H9 (cell line): ENCODE measurements at regions not wholly inside any gene's neighbourhood (a gene's known extent, or its start where the extent isn't known, plus 50 kb on each side); places are given as distances from the start of the nearest gene placed in this dataset.

Experiments used
- DNase-seq: peaks from one replicate; pipeline ENCODE4 v3.0.0-alpha.2; 2017
- H2AFZ ChIP-seq: one replicate; pipeline ENCODE4 v1.6.1; 2013; ENCODE audit warnings: mild to moderate bottlenecking, low read length, control low read depth, moderate library complexity
- H2AK5ac ChIP-seq: 2 replicates; pipeline ENCODE4 v1.6.1; 2013; ENCODE audit warnings: low read length, control low read depth, mixed read lengths; ENCODE audit not compliant: insufficient read length
- H2BK120ac ChIP-seq: one replicate; pipeline ENCODE4 v1.6.1; 2013; ENCODE audit warnings: low read depth, mild to moderate bottlenecking, low read length, control low read depth, inconsistent platforms; ENCODE audit not compliant: poor library complexity, severe bottlenecking
- H2BK12ac ChIP-seq: 2 replicates; pipeline ENCODE4 v1.6.1; 2013; ENCODE audit warnings: low read length, control low read depth, mixed read lengths, low read depth; ENCODE audit not compliant: insufficient read length
- H2BK15ac ChIP-seq: 2 replicates; pipeline ENCODE4 v1.6.1; 2013; ENCODE audit warnings: low read depth, low read length, control low read depth
- H2BK20ac ChIP-seq: one replicate; pipeline ENCODE4 v1.6.1; 2013; ENCODE audit warnings: low read depth, mild to moderate bottlenecking, low read length, control low read depth, inconsistent platforms; ENCODE audit not compliant: poor library complexity, severe bottlenecking
- H2BK5ac ChIP-seq: 2 replicates; pipeline ENCODE4 v1.6.1; 2013; ENCODE audit warnings: low read length, control low read depth, mixed read lengths; ENCODE audit not compliant: insufficient read length
- H3K14ac ChIP-seq: 2 replicates; pipeline ENCODE4 v1.6.1; 2013; ENCODE audit warnings: low read length, control low read depth; ENCODE audit not compliant: insufficient read depth
- H3K18ac ChIP-seq: 2 replicates; pipeline ENCODE4 v1.6.1; 2013; ENCODE audit warnings: low read depth, mild to moderate bottlenecking, mixed read lengths, low read length, control low read depth; ENCODE audit not compliant: insufficient read length
- H3K23ac ChIP-seq: 2 replicates; pipeline ENCODE4 v1.6.1; 2013; ENCODE audit warnings: low read length, control low read depth, mixed read lengths, low read depth; ENCODE audit not compliant: insufficient read length
- H3K23me2 ChIP-seq: 2 replicates; pipeline ENCODE4 v1.6.1; 2013; ENCODE audit warnings: low read depth, mild to moderate bottlenecking, mixed read lengths, low read length, control low read depth; ENCODE audit not compliant: insufficient read length, poor library complexity, severe bottlenecking
- H3K27ac ChIP-seq: 2 replicates; pipeline ENCODE4 v1.5.1; 2013; ENCODE audit warnings: low read length, control low read depth, mixed read lengths, low read depth; ENCODE audit not compliant: insufficient read length
- H3K27me3 ChIP-seq: 2 replicates; pipeline ENCODE4 v1.6.1; 2013; ENCODE audit warnings: low read length, control low read depth, inconsistent platforms; ENCODE audit not compliant: insufficient read depth
- H3K4ac ChIP-seq: 2 replicates; pipeline ENCODE4 v1.6.1; 2013; ENCODE audit warnings: low read depth, mild to moderate bottlenecking, control low read depth, inconsistent platforms, low read length, moderate library complexity
- H3K4me1 ChIP-seq: 2 replicates; pipeline ENCODE4 v1.6.1; 2013; ENCODE audit warnings: low read length, control low read depth, inconsistent platforms; ENCODE audit not compliant: insufficient read depth
- H3K4me2 ChIP-seq: 2 replicates; pipeline ENCODE4 v1.6.1; 2013; ENCODE audit warnings: low read length, control low read depth, mixed read lengths; ENCODE audit not compliant: insufficient read length, insufficient read depth
- H3K56ac ChIP-seq: 2 replicates; pipeline ENCODE4 v1.6.1; 2013; ENCODE audit warnings: low read depth, mild to moderate bottlenecking, mixed read lengths, low read length, control low read depth; ENCODE audit not compliant: insufficient read length
- H3K79me1 ChIP-seq: 2 replicates; pipeline ENCODE4 v1.6.1; 2013; ENCODE audit warnings: low read depth, mild to moderate bottlenecking, moderate library complexity, low read length, control low read depth, inconsistent platforms; ENCODE audit not compliant: insufficient read depth, poor library complexity, severe bottlenecking
- H3K79me2 ChIP-seq: 2 replicates; pipeline ENCODE4 v1.6.1; 2013; ENCODE audit warnings: low read length, control low read depth, inconsistent platforms; ENCODE audit not compliant: insufficient read depth
- H3K9ac ChIP-seq: 2 replicates; pipeline ENCODE4 v1.6.1; 2013; ENCODE audit warnings: low read length, control low read depth, mixed read lengths; ENCODE audit not compliant: insufficient read length; ENCODE audit errors: extremely low read depth
- H3K9me3 ChIP-seq: one replicate; pipeline ENCODE4 v1.6.1; 2013; ENCODE audit warnings: low read depth, low read length, inconsistent platforms; ENCODE audit not compliant: control insufficient read depth
- H3T11ph ChIP-seq: one replicate; pipeline ENCODE4 v1.6.1; 2013; ENCODE audit warnings: mild to moderate bottlenecking, low read length, control low read depth, inconsistent platforms
- H4K20me1 ChIP-seq: one replicate; pipeline ENCODE4 v1.6.1; 2013; ENCODE audit not compliant: control insufficient read depth, insufficient read length, insufficient read depth
- H4K5ac ChIP-seq: 2 replicates; pipeline ENCODE4 v1.6.1; 2013; ENCODE audit warnings: low read depth, mild to moderate bottlenecking, mixed read lengths, low read length, control low read depth; ENCODE audit not compliant: insufficient read length
- H4K8ac ChIP-seq: replicated peaks from 2 replicates; pipeline ENCODE4 v1.6.1; 2013; ENCODE audit warnings: low read length, control low read depth, mixed read lengths, low read depth; ENCODE audit not compliant: insufficient read length
- H4K91ac ChIP-seq: 2 replicates; pipeline ENCODE4 v1.6.1; 2013; ENCODE audit warnings: low read depth, mild to moderate bottlenecking, moderate library complexity, mixed read lengths, low read length, control low read depth; ENCODE audit not compliant: insufficient read length
- H3K27ac Mint-ChIP-seq, 3 experiments: 2 replicates in 2 of 3; 3 replicates in 1 of 3; pipeline ENCODE4 v1.8.0; 2020 to 2021; ENCODE audit warnings: mixed read lengths in 3 of 3, mild to moderate bottlenecking in 1 of 3, moderate library complexity in 1 of 3
- H3K27me3 Mint-ChIP-seq: 2 replicates; pipeline ENCODE4 v1.8.0; 2021; ENCODE audit warnings: low read depth, mild to moderate bottlenecking, moderate library complexity, mixed read lengths
- H3K36me3 Mint-ChIP-seq, 3 experiments: 2 replicates in 2 of 3; 3 replicates in 1 of 3; pipeline ENCODE4 v1.8.0; 2020 to 2021; ENCODE audit warnings: low read depth in 3 of 3, mixed read lengths in 3 of 3; ENCODE audit not compliant: insufficient read depth in 1 of 3
- H3K4me1 Mint-ChIP-seq, 2 experiments: 2 replicates each; pipeline ENCODE4 v1.8.0; 2020; ENCODE audit warnings: mixed read lengths in 2 of 2
- H3K4me3 Mint-ChIP-seq, 2 experiments: 2 replicates in 1 of 2; 3 replicates in 1 of 2; pipeline ENCODE4 v1.8.0; 2020 to 2021; ENCODE audit warnings: mild to moderate bottlenecking in 2 of 2, mixed read lengths in 2 of 2, moderate library complexity in 1 of 2
- H3K9me3 Mint-ChIP-seq, 2 experiments: 2 replicates in 1 of 2; 3 replicates in 1 of 2; pipeline ENCODE4 v1.8.0; 2020; ENCODE audit warnings: mild to moderate bottlenecking in 2 of 2, mixed read lengths in 2 of 2, moderate library complexity in 1 of 2
- WGBS: extraction: QIAGEN DNeasy Blood & Tissue Kit; methylation state at CpG from one replicate; pipeline ENCODE4 v1.1.7; 2013; ENCODE audit warnings: missing lambda C conversion rate, low lambda C conversion rate, mixed read lengths; ENCODE audit not compliant: insufficient read length; ENCODE audit errors: extremely low coverage; 5-methylcytosine and 5-hydroxymethylcytosine counted together
- TF ChIP-seq, protein P1 (sequence below): fragments of 200-600 bp; sonication (generic); conservative IDR thresholded peaks from 3 replicates; pipeline ENCODE4 v1.8.0; 2021; ENCODE audit warnings: antibody characterized with exemption, mild to moderate bottlenecking

DNA sequence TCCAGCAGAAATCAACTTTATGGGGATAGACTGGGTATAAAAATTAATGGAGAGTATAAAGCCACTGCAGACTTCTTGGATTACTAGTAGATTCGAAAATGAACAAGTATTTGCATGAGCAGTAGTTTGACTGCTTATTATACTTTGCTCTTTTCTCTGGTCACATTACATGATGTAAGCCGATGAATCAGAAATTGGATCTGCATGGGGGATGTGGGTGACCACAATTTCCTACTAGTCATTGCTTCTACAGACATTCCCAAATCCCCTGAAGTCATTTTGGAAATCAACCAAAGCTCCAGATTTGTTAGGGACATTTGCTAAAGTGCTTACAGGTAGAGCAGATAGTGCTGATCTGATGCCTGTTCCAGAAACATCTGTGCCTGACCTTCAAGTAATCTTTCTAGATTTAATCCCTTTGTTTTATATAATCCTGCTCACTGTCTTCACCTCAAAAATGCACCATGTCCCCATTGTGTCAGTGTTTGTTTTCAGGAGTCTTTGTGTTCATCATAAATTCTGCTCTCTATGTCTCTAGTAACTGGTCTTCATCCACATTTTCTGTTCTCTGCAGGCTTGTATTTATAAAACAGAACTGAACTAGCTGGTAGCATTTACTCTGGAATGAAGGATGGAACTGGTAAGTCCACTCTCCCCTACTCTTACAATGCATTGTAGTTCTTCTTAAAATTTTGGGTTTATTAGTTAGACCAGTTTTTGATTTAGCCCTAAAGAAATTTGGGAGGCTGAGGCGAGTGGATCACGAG, 201.5 kb upstream of the CSNK1A1L start:
- H3K9ac ChIP-seq: no peak overlapping the region
- no peaks in the 10 kb centered on the region for H3K9me3 ChIP-seq
- H3K4me1 Mint-ChIP-seq: peaks cover 3 to 5% of the 10 kb centered on the region in 2 experiments; a peak in 1 of 4 replicates
- H3K4ac ChIP-seq: no peak overlapping the region
- no peak overlapping the region for H2BK120ac ChIP-seq
- H3K36me3 Mint-ChIP-seq: no peaks in the 10 kb centered on the region
- no peak overlapping the region for H3K23ac ChIP-seq
- no peak overlapping the region for H3K27ac Mint-ChIP-seq
- H3K4me3 Mint-ChIP-seq: no peak overlapping the region
- H4K91ac ChIP-seq: no peak overlapping the region
- no peak overlapping the region for H2BK5ac ChIP-seq
- no peak overlapping the region for H3T11ph ChIP-seq
- no peak overlapping the region for H4K5ac ChIP-seq
- TF ChIP-seq, protein P1, sequence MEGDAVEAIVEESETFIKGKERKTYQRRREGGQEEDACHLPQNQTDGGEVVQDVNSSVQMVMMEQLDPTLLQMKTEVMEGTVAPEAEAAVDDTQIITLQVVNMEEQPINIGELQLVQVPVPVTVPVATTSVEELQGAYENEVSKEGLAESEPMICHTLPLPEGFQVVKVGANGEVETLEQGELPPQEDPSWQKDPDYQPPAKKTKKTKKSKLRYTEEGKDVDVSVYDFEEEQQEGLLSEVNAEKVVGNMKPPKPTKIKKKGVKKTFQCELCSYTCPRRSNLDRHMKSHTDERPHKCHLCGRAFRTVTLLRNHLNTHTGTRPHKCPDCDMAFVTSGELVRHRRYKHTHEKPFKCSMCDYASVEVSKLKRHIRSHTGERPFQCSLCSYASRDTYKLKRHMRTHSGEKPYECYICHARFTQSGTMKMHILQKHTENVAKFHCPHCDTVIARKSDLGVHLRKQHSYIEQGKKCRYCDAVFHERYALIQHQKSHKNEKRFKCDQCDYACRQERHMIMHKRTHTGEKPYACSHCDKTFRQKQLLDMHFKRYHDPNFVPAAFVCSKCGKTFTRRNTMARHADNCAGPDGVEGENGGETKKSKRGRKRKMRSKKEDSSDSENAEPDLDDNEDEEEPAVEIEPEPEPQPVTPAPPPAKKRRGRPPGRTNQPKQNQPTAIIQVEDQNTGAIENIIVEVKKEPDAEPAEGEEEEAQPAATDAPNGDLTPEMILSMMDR: no peak
- no peak overlapping the region for H2AK5ac ChIP-seq
- no peak overlapping the region for H2AFZ ChIP-seq
- no peak overlapping the region for H4K8ac ChIP-seq
- no peaks in the 10 kb centered on the region for H3K79me1 ChIP-seq
- H3K27me3 ChIP-seq: no peaks in the 10 kb centered on the region
- no peaks in the 10 kb centered on the region for H3K23me2 ChIP-seq
- H2BK12ac ChIP-seq: no peak overlapping the region
- no peak overlapping the region for H3K18ac ChIP-seq
- H3K14ac ChIP-seq: no peak overlapping the region
- no peak overlapping the region for H2BK20ac ChIP-seq
- no peak overlapping the region for H3K56ac ChIP-seq
- no peaks in the 10 kb centered on the region for H4K20me1 ChIP-seq
- no peak overlapping the region for H3K27ac ChIP-seq
- DNase-seq: no peak
- H3K4me2 ChIP-seq: no peak overlapping the region
- no peak overlapping the region for H2BK15ac ChIP-seq
- H3K9me3 Mint-ChIP-seq: no peaks in the 10 kb centered on the region
- H3K4me1 ChIP-seq: no peaks in the 10 kb centered on the region
- no peaks in the 10 kb centered on the region for H3K79me2 ChIP-seq
- WGBS: no CpG with 5 or more reads among the region's 4 CpGs
- no peaks in the 10 kb centered on the region for H3K27me3 Mint-ChIP-seq
